ENCODE measurements at regions not wholly inside any gene's neighbourhood (a gene's known extent, or its start where the extent isn't known, plus 50 kb on each side); places are given as distances from the start of the nearest gene placed in this dataset.

DNA sequence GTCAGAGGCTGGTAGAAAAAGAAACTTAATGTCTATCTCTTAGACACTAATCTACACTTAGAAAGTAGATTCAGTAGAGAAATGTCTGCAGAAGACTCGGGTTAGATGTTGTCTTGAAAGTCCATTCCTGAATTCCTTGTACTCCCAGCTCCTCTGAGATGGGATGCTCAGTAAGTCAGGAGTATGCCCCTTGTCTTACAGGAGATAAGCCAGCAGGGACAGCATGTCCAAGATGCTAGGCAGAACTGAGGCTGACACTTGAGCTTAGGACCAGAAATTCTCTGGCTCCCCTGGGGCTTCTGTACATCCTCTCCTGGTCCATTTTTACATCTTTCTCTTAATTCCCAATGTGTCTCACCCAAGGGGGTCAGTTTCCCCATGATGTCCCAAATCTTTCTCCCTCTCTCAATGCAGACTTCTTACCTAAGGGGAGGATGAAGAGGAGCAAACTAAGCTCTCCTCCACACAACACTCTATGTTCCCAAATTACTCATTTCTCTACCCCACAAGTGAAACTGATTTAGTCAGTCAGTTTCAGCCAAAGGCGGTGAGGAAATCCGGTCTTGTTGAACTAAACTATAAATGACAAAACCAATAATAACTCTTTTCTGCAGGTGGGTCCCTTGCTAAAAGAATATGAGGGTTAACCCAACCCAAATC is 558.2 kb upstream of the DIPK2B start:
- peak overlapping the region; percentile 77 for H3K4me3 Mint-ChIP-seq
- H3K4me1 Mint-ChIP-seq (ENCODE audit: low read depth): peaks cover 75% of the 10 kb centered on the region
- H3K27me3 Mint-ChIP-seq: no peaks in the 10 kb centered on the region
- TF ChIP-seq, protein P1, sequence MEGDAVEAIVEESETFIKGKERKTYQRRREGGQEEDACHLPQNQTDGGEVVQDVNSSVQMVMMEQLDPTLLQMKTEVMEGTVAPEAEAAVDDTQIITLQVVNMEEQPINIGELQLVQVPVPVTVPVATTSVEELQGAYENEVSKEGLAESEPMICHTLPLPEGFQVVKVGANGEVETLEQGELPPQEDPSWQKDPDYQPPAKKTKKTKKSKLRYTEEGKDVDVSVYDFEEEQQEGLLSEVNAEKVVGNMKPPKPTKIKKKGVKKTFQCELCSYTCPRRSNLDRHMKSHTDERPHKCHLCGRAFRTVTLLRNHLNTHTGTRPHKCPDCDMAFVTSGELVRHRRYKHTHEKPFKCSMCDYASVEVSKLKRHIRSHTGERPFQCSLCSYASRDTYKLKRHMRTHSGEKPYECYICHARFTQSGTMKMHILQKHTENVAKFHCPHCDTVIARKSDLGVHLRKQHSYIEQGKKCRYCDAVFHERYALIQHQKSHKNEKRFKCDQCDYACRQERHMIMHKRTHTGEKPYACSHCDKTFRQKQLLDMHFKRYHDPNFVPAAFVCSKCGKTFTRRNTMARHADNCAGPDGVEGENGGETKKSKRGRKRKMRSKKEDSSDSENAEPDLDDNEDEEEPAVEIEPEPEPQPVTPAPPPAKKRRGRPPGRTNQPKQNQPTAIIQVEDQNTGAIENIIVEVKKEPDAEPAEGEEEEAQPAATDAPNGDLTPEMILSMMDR (IDR thresholded peaks at IDR 0.05): no peak
- peak; percentile 58 for DNase-seq
- ChIA-PET CTCF (interaction anchor here (0.7 to 1.0 kb wide), 2 partner anchors 9 to 43 kb away, joined by 3 read pairs; no protein-coding TSS in a partner anchor), POLR2A (interaction anchor here (0.7 to 3.6 kb wide), 11 partner anchors 10 to 320 kb away, joined by 3 to 43 read pairs (median 3); no protein-coding TSS in a partner anchor)
- H3K9me3 Mint-ChIP-seq: no peaks in the 10 kb centered on the region
- ATAC-seq: peak; percentile 62
- peak overlapping the region; percentile 99 for H3K27ac Mint-ChIP-seq
- intact Hi-C loops (cut with micrococcal nuclease): loop anchor here (2.0 to 10.0 kb wide), 3 partner anchors 48 to 134 kb away; no protein-coding TSS in a partner anchor
- peaks cover 60% of the 10 kb centered on the region for H3K36me3 Mint-ChIP-seq (ENCODE audit: low read depth)

DNA sequence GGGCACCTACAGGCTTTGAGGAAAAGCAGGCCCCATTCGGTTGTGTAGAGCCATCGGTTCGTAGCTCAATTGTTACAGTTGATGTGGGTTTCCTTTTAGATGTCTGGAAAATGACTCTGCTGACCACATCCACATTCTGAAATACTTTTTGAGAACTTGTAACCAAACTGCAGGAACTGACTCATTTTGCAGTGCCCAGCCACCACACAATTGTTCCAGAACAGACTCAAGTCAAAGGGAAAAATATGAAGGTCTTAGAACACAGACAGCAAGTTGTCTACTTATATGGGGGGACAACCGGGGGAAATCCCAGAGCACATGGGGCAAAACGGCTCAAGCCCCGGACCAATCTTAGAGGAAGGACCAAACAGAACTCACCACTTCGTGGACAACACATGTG is 557.6 kb upstream of the DIPK2B start:
- ATAC-seq (peak; percentile 45), DNase-seq (peak; percentile 75)
- Mint-ChIP-seq H3K4me1 (ENCODE audit: low read depth) (peaks cover 71% of the 10 kb centered on the region), H3K36me3 (ENCODE audit: low read depth) (peaks cover 57% of the 10 kb centered on the region), H3K9me3 (no peaks in the 10 kb centered on the region), H3K4me3 (peak overlapping the region; percentile 77), H3K27me3 (no peaks in the 10 kb centered on the region), H3K27ac (peak overlapping the region; percentile 99)
- intact Hi-C loops (cut with micrococcal nuclease): loop anchor here (2.0 to 10.0 kb wide), 3 partner anchors 48 to 134 kb away; no protein-coding TSS in a partner anchor
- TF ChIP-seq, protein P1 (IDR thresholded peaks at IDR 0.05): no peak
- POLR2A ChIA-PET: interaction anchor here (0.6 to 3.6 kb wide), 11 partner anchors 11 to 320 kb away, joined by 3 to 43 read pairs (median 3); no protein-coding TSS in a partner anchor
- CTCF ChIA-PET: interaction anchor here (0.7 to 1.0 kb wide), 2 partner anchors 9 to 44 kb away, joined by 3 read pairs; no protein-coding TSS in a partner anchor

DNA sequence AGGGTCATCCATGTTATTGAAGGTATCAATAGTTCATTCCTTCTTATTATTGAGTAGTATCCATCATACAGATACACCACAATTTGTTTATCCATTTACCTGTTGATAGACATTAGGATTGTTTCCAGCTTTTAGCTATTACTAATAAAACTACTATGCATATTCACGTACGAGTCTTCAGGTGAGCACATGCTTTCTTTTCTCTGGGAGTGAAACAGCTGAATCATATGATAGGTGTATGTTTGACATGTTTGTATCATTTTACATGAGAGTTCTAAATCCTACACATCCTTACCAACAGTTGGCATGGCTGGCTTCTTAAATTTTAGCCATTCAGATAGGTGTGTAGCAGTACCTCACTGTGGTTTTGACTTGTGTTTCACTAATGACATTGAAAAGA is 556.6 kb upstream of the DIPK2B start:
- Mint-ChIP-seq H3K4me3 (peak overlapping the region; percentile 77), H3K36me3 (ENCODE audit: low read depth) (peaks cover 49% of the 10 kb centered on the region), H3K4me1 (ENCODE audit: low read depth) (peaks cover 62% of the 10 kb centered on the region), H3K27ac (peak overlapping the region; percentile 99), H3K9me3 (no peaks in the 10 kb centered on the region), H3K27me3 (no peaks in the 10 kb centered on the region)
- POLR2A ChIA-PET: no interaction called here
- CTCF ChIA-PET: no interaction called here
- ATAC-seq (no peak), DNase-seq (no peak)
- intact Hi-C loops (cut with micrococcal nuclease): loop anchor here (5.0 to 10.0 kb wide), 2 partner anchors 95 to 132 kb away; no protein-coding TSS in a partner anchor
- TF ChIP-seq, protein P1 (IDR thresholded peaks at IDR 0.05): no peak

DNA sequence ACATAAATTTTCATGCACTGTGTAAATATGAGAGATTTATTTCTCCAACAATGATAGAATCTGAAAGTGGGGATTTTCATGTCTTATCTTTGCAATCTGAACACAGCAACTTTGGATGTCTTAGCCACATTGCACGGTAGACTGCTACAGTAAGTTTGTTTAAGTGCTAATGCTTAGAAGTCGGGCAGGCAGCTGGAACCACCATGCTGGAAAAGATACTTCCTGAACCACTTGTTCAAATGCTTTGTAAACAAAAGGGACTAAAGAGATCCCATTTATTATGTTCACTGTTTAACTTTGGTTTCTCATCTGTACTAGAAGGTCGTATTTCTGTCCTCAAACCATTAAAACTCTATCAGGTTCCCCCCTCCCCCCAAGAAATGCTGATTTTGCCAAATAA is 555.9 kb upstream of the DIPK2B start:
- peak overlapping the region; percentile 99 for H3K27ac Mint-ChIP-seq
- ChIA-PET CTCF (no interaction called here), POLR2A (interaction anchor here (1.5 kb wide), 1 partner anchor 10 kb away, joined by 4 read pairs; no protein-coding TSS in a partner anchor)
- intact Hi-C loops (cut with micrococcal nuclease): loop anchor here (5.0 to 10.0 kb wide), 2 partner anchors 96 to 132 kb away; no protein-coding TSS in a partner anchor
- TF ChIP-seq, protein P1 (IDR thresholded peaks at IDR 0.05): no peak
- H3K36me3 Mint-ChIP-seq (ENCODE audit: low read depth): peaks cover 42% of the 10 kb centered on the region
- no peaks in the 10 kb centered on the region for H3K27me3 Mint-ChIP-seq
- peaks cover 55% of the 10 kb centered on the region for H3K4me1 Mint-ChIP-seq (ENCODE audit: low read depth)
- no peaks in the 10 kb centered on the region for H3K9me3 Mint-ChIP-seq
- no peak overlapping the region for H3K4me3 Mint-ChIP-seq
- no peak for DNase-seq
- ATAC-seq: no peak

DNA sequence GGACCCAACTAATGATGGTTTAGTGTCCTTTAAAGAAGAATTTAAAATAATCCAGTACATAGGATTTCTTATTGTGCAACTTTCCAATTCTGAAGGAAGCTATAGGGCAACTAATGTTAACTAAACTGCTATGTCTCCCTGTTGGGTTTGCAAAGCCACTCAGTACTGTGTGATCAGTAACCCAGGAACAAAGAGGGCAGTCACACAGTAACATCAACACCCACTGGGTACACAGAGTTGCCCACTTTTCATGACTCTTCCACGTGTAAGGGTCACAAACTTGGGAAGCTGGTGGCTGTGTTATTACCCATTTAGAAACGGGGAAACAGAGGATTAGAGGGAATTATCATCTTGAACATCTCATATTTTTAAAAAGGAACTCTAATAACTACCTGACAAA is 555.0 kb upstream of the DIPK2B start:
- intact Hi-C loops (cut with micrococcal nuclease): loop anchor here (5.0 to 10.0 kb wide), 2 partner anchors 97 to 131 kb away; no protein-coding TSS in a partner anchor
- H3K4me1 Mint-ChIP-seq (ENCODE audit: low read depth): peaks cover 52% of the 10 kb centered on the region
- no peak overlapping the region for H3K4me3 Mint-ChIP-seq

More for the DNA sequence above, 555.0 kb upstream of the DIPK2B start:
- Mint-ChIP-seq H3K27ac (peak overlapping the region; percentile 74), H3K9me3 (no peaks in the 10 kb centered on the region), H3K27me3 (no peaks in the 10 kb centered on the region), H3K36me3 (ENCODE audit: low read depth) (peaks cover 36% of the 10 kb centered on the region)
- ATAC-seq (no peak), DNase-seq (no peak)
- CTCF ChIA-PET: interaction anchor here (1.1 kb wide), 1 partner anchor 91 kb away, joined by 3 read pairs; no protein-coding TSS in a partner anchor
- POLR2A ChIA-PET: interaction anchor here (1.2 to 1.5 kb wide), 2 partner anchors 11 to 14 kb away, joined by 4 to 8 read pairs; no protein-coding TSS in a partner anchor
- TF ChIP-seq, protein P1 (IDR thresholded peaks at IDR 0.05): no peak
